GM12865 (cell line): ENCODE measurements at regions not wholly inside any gene's neighbourhood (a gene's known extent, or its start where the extent isn't known, plus 50 kb on each side); places are given as distances from the start of the nearest gene placed in this dataset.

ENCODE experiments used
- DNase-seq: peaks from one replicate; pipeline ENCODE4 v3.0.0; 2010; ENCODE audit warnings: low read depth
- H3K4me3 ChIP-seq: 2 replicates; pipeline ENCODE4 v1.5.1; 2011; ENCODE audit warnings: mild to moderate bottlenecking, low read depth, low read length, control low read depth
- TF ChIP-seq, protein P1 (sequence below): IDR thresholded peaks from 2 replicates; pipeline ENCODE4 v1.5.1; 2011; ENCODE audit warnings: low read length, control low read depth, low read depth, inconsistent platforms; ENCODE audit not compliant: insufficient read depth; ENCODE audit errors: missing control alignments

DNA sequence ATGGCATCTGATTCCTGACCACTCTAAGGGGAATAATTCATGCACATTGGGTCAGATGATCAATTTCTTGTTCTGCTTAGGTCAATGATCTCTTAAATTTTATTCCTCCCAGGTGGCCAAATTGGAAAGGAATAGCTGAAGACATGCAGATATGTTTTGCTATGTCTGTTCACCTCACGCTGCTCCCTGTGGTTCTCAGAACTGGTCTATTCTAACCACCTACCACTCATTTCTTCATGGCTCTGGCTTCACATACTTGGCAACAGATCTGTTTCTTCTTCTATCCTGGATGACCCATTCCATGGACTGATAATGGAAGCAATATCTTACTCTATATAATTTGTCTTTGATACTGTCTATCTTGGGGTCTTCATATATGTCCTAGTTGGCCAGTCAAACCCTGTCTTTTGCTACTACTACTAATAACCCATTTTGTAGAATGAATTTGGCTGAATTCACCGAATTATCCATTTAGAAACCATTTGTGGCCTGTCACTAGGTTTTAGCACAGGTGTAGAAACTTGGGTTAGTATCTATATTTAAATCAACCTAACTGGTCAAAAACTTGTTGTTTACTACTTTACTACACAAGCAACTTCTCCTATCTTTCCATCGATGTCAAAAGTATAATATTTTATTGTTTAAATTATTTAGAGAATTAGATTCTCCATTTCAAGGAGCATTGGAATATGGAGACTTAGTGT lies 650.9 kb downstream of the TLE4 start:
- TF ChIP-seq, protein P1, sequence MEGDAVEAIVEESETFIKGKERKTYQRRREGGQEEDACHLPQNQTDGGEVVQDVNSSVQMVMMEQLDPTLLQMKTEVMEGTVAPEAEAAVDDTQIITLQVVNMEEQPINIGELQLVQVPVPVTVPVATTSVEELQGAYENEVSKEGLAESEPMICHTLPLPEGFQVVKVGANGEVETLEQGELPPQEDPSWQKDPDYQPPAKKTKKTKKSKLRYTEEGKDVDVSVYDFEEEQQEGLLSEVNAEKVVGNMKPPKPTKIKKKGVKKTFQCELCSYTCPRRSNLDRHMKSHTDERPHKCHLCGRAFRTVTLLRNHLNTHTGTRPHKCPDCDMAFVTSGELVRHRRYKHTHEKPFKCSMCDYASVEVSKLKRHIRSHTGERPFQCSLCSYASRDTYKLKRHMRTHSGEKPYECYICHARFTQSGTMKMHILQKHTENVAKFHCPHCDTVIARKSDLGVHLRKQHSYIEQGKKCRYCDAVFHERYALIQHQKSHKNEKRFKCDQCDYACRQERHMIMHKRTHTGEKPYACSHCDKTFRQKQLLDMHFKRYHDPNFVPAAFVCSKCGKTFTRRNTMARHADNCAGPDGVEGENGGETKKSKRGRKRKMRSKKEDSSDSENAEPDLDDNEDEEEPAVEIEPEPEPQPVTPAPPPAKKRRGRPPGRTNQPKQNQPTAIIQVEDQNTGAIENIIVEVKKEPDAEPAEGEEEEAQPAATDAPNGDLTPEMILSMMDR = no peak
- H3K4me3 ChIP-seq = no peak overlapping the region
- DNase-seq = peak; percentile 11

DNA sequence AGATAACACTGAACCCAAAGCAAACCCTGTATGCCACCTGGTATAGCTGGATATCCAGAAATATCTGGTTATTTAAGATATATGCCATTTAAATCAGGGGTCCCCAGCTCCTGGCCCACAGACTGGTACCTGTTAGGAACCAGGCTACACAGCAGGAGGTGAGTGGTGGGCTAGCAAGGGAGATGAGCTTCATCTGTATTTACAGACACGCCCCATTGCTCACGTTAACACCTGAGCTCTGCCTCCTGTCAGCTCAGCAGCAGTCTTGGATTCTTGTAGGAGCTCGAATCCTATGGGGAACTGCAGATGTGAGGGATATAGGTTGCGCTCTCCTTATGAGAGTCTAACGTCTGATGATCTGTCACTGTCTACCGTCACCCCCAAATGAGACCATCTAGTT lies 646.6 kb downstream of the TLE4 start:
- TF ChIP-seq, protein P1 = no peak
- H3K4me3 ChIP-seq = no peak overlapping the region
- DNase-seq = no peak

DNA sequence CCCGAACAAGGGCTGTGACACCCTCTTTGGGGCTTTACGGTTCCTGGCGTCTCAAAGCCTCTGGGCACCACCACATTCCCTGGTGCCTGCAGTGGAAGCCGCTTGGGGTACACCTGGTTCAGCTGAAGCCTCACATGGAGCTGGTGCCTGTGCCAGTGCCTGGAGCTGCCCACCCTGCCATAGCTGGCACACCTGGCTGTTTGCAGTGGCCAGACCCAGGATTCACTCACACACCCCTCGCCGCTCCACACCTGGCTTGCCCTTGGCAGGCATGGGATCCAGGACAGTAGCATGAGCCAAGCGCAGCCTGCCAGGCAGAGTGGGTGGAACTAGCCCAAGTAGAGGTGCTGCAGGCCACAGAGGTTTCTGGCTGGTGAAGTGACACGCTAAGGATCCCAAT lies 641.8 kb downstream of the TLE4 start:
- TF ChIP-seq, protein P1 = no peak
- no peak overlapping the region for H3K4me3 ChIP-seq
- no peak for DNase-seq

DNA sequence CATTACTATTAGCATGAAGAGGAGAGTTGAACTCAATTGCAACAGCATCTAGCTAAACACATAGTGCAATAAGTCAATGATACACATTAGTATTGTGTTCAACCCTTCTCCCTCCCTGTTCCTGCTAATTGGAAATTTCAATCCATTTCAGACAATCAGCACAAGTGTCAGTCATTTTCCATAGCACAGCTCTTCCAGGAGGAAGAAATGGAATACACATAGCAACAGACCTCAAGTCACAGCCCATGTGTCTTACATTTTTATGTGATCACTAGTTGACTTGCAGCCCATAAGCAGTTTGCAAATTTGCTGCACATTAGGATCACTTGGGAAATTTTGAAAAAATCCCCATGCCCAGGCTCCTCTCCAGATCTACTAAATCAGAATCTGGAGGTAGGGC lies 636.9 kb downstream of the TLE4 start:
- H3K4me3 ChIP-seq = no peak overlapping the region
- DNase-seq = no peak
- TF ChIP-seq, protein P1 = no peak

DNA sequence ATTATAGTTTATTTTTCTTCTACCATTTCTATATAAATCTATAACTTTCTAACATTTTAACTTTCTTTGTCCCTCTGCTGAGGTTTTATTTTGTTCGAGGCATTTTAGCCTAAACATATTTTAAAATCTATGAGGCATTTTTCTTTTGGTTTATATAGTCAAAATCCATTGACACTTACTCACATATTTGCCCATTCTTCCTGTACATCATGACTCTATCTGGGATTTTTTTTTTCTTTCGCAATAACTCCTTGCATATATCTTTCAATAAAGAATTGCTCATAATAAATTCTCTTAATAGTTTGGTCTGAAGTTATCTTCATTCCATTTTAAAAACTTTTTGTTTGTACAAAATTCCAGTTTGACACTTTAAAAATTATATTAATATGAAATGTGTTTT lies 632.3 kb downstream of the TLE4 start:
- TF ChIP-seq, protein P1 = no peak
- no peak overlapping the region for H3K4me3 ChIP-seq
- DNase-seq = no peak

DNA sequence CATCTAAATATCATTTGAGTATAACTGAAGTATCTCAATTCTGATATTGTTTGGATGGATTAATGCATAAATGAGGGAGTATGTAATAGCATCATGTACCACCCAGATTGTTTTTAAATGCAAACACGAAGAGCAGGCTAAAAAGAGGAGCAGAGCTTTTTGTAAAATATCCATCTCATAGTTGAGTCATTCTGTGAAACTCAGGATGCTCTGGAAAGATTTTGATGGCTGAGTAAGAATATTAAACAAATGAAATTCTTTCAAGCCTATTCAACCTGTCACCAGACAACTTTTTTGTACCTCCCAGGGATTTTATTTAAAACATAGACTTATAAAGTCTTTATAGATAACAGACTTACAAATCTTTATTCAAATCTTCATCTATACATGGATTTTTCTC lies 625.9 kb downstream of the TLE4 start:
- no peak for DNase-seq
- TF ChIP-seq, protein P1 = no peak
- no peak overlapping the region for H3K4me3 ChIP-seq

DNA sequence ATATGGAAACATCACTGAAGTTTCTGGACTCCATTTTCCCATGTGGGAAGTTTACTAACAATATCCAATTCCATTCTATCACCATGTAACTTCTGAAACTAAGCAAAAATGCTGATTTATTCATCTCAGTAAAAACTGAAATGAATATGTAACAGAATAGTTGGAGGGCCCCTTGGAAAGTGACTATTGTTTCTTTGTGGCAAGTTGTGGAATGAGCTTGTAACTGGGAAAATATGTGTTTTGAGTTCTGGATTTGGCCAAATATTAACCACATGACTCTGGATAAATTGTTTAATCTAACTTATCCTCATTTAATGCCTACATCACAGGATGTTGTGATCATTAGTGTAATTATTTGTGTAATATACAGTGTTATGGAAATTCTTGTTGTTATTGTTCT lies 619.3 kb downstream of the TLE4 start:
- H3K4me3 ChIP-seq = no peak overlapping the region
- TF ChIP-seq, protein P1 = no peak
- DNase-seq = no peak
